ENCODE measurements at regions not wholly inside any gene's neighbourhood (a gene's known extent, or its start where the extent isn't known, plus 50 kb on each side); places are given as distances from the start of the nearest gene placed in this dataset.

- TF ChIP-seq TAF1 (IDR thresholded peaks at IDR 0.05; ENCODE audit: borderline replicate concordance, insufficient read depth, low read length) (no peak), SIN3A (IDR thresholded peaks at IDR 0.05; ENCODE audit: borderline replicate concordance, insufficient read depth, low read length) (no peak), REST (IDR thresholded peaks at IDR 0.05; ENCODE audit: insufficient read depth in 1 of 2, low read depth in 2 of 2, low read length in 2 of 2) (no peak)
These were observed 493.2 kb downstream of the IRS2 start for GRCh38 chr13:109293166-109293565.
